A549 (cell line): ENCODE measurements at regions not wholly inside any gene's neighbourhood (a gene's known extent, or its start where the extent isn't known, plus 50 kb on each side); places are given as distances from the start of the nearest gene placed in this dataset.

Experiments
- ATAC-seq, 2 experiments: fragments of 200-7000 bp in 1 of 2; fragments of >200 bp in 1 of 2; cut with Nextera tagmentation in 1 of 2; cut with Tn5 transposase in 1 of 2; 3 replicates each; pipeline versions ENCODE4 v1.8.0 to v1.9.1; 2018 to 2020; ENCODE audit warnings: mild to moderate bottlenecking in 1 of 2, moderate library complexity in 1 of 2
- CTCF ChIA-PET: fragments of 300-600 bp; sonication (Branson Sonifier 250); formaldehyde crosslinking; extraction: SDS; loops from one replicate; lab custom pipeline; 2021; ENCODE audit warnings: antibody characterized with exemption, inconsistent platforms; lab: Yijun Ruan, JAX
- POLR2A ChIA-PET: fragments of 350-600 bp; formaldehyde crosslinking; extraction: SDS; loops from one replicate; lab custom pipeline; 2021; ENCODE audit warnings: antibody characterized with exemption, inconsistent platforms; lab: Yijun Ruan, JAX
- DNase-seq, 2 experiments: peaks; one replicate each; pipeline versions ENCODE4 v3.0.0 to v3.0.0-alpha.2; 2011 to 2016; ENCODE audit warnings: low read depth in 1 of 2, low spot score in 1 of 2
- FAIRE-seq: peaks from 2 replicates; lab custom pipeline; 2011; peaks lifted over from hg19 to GRCh38; lab: Jason Lieb, UNC
- H3K27ac ChIP-seq, 2 experiments: fragments of >200 bp; sonication (Bioruptor Twin); formaldehyde crosslinking; 3 replicates each; pipeline ENCODE4 v1.5.1; 2016 to 2017
- H3K4me1 ChIP-seq: fragments of >200 bp; sonication (Bioruptor Twin); formaldehyde crosslinking; 3 replicates; pipeline ENCODE4 v1.6.1; 2016
- H3K4me2 ChIP-seq: fragments of >200 bp; sonication (Bioruptor Twin); formaldehyde crosslinking; 3 replicates; pipeline ENCODE4 v1.6.1; 2016
- H3K4me3 ChIP-seq: fragments of >200 bp; sonication (Bioruptor Twin); formaldehyde crosslinking; 3 replicates; pipeline ENCODE4 v1.5.1; 2016
- H3K9me3 ChIP-seq: fragments of >200 bp; sonication (Bioruptor Twin); formaldehyde crosslinking; 3 replicates; pipeline ENCODE4 v1.6.1; 2016
- BHLHE40 ChIP-seq: IDR thresholded peaks from 2 replicates; pipeline ENCODE4 v1.6.1; 2012; ENCODE audit warnings: low read depth, low read length, inconsistent platforms
- CBX2 ChIP-seq: fragments of 200-600 bp; sonication (generic); IDR thresholded peaks from 2 replicates; pipeline ENCODE4 v1.6.1; 2016; ENCODE audit warnings: low read depth, mild to moderate bottlenecking, borderline replicate concordance
- CHD2 ChIP-seq: fragments of 150-350 bp; IDR thresholded peaks from 2 replicates; pipeline ENCODE4 v1.6.1; 2014; ENCODE audit warnings: low read length; ENCODE audit not compliant: partially characterized antibody
- CHD4 ChIP-seq: fragments of 200-600 bp; sonication (generic); IDR thresholded peaks from 2 replicates; pipeline ENCODE4 v1.6.1; 2016; ENCODE audit warnings: antibody characterized with exemption, mild to moderate bottlenecking, borderline replicate concordance
- EHF ChIP-seq: fragments of 250-450 bp; sonication (Bioruptor Pico); IDR thresholded peaks from 2 replicates; pipeline ENCODE4 v1.5.0; 2020; ENCODE audit warnings: mild to moderate bottlenecking
- EHMT2 ChIP-seq: fragments of 200-600 bp; sonication (generic); IDR thresholded peaks from 2 replicates; pipeline ENCODE4 v1.6.1; 2016; ENCODE audit warnings: antibody characterized with exemption, low read depth, mild to moderate bottlenecking, moderate library complexity
- EP300 ChIP-seq, 2 experiments: fragments of >200 bp; sonication (Bioruptor Twin); formaldehyde crosslinking; IDR thresholded peaks; 2 replicates in 1 of 2; 3 replicates in 1 of 2; pipeline ENCODE4 v1.6.1; 2016 to 2017
- FOSL2 ChIP-seq, 2 experiments: fragments of 450-650 bp in 1 of 2; fragments of >200 bp in 1 of 2; sonication (Bioruptor Twin) in 1 of 2; formaldehyde crosslinking; IDR thresholded peaks; 2 replicates each; pipeline versions ENCODE4 v1.5.0 to v1.6.1; 2016 to 2020; ENCODE audit warnings: mild to moderate bottlenecking in 1 of 2, moderate library complexity in 1 of 2
- FOXS1 ChIP-seq: fragments of 250-450 bp; sonication (Bioruptor Pico); IDR thresholded peaks from 2 replicates; pipeline ENCODE4 v1.5.0; 2020; ENCODE audit warnings: mild to moderate bottlenecking, moderate library complexity
- HDAC2 ChIP-seq: fragments of 200-600 bp; sonication (generic); IDR thresholded peaks from 2 replicates; pipeline ENCODE4 v1.6.1; 2016
- HES2 ChIP-seq: fragments of >200 bp; sonication (Bioruptor Twin); formaldehyde crosslinking; IDR thresholded peaks from 2 replicates; pipeline ENCODE4 v1.6.1; 2016
- HOXB13 ChIP-seq: fragments of 250-450 bp; sonication (Bioruptor Pico); IDR thresholded peaks from 2 replicates; pipeline ENCODE4 v1.5.0; 2020; ENCODE audit warnings: low read depth, mild to moderate bottlenecking, moderate library complexity
- JUN ChIP-seq, 2 experiments: fragments of >200 bp; sonication (Bioruptor Twin); formaldehyde crosslinking; IDR thresholded peaks; 2 replicates in 1 of 2; 3 replicates in 1 of 2; pipeline ENCODE4 v1.6.1; 2016 to 2017
- MAFK ChIP-seq: fragments of 450-650 bp; IDR thresholded peaks from 2 replicates; pipeline ENCODE4 v1.6.1; 2014; ENCODE audit not compliant: partially characterized antibody
- MAX ChIP-seq: IDR thresholded peaks from 2 replicates; pipeline ENCODE4 v1.6.1; 2012
- MYC ChIP-seq: IDR thresholded peaks from 2 replicates; pipeline ENCODE4 v1.6.1; 2012; ENCODE audit warnings: mild to moderate bottlenecking, inconsistent platforms, low read length, improper control_type of control experiment, borderline replicate concordance
- NFE2L2 ChIP-seq: fragments of 150-350 bp; conservative IDR thresholded peaks from 2 replicates; pipeline ENCODE4 v1.6.1; 2014; ENCODE audit warnings: low read length
- POLR2A ChIP-seq: IDR thresholded peaks from 2 replicates; pipeline ENCODE4 v1.6.1; 2012; ENCODE audit warnings: mild to moderate bottlenecking, low read length
- RARB ChIP-seq: fragments of 250-450 bp; sonication (Bioruptor Pico); IDR thresholded peaks from 2 replicates; pipeline ENCODE4 v1.8.0; 2021; ENCODE audit warnings: mild to moderate bottlenecking, moderate library complexity
- RCOR1 ChIP-seq: fragments of 150-350 bp; IDR thresholded peaks from 2 replicates; pipeline ENCODE4 v1.6.1; 2014; ENCODE audit warnings: antibody characterized with exemption, low read length, low read depth
- REST ChIP-seq: fragments of 200-600 bp; sonication (generic); IDR thresholded peaks from 2 replicates; pipeline ENCODE4 v1.6.1; 2016; ENCODE audit warnings: antibody characterized with exemption, mild to moderate bottlenecking, moderate library complexity
- SREBF2 ChIP-seq: fragments of 450-650 bp; IDR thresholded peaks from 2 replicates; pipeline ENCODE4 v1.6.1; 2014; ENCODE audit warnings: mild to moderate bottlenecking, moderate library complexity
- TFCP2L1 ChIP-seq: fragments of 250-450 bp; sonication (Bioruptor Pico); IDR thresholded peaks from 2 replicates; pipeline ENCODE4 v1.5.0; 2021; ENCODE audit warnings: mild to moderate bottlenecking
- TP53 ChIP-seq: fragments of 250-450 bp; sonication (Bioruptor Pico); IDR thresholded peaks from 2 replicates; pipeline ENCODE4 v1.5.0; 2021; ENCODE audit warnings: mild to moderate bottlenecking, moderate library complexity
- ZFP36 ChIP-seq: fragments of 450-650 bp; IDR thresholded peaks from 2 replicates; pipeline ENCODE4 v1.6.1; 2014; ENCODE audit warnings: borderline replicate concordance; ENCODE audit not compliant: partially characterized antibody
- ZNF302 ChIP-seq: fragments of 250-450 bp; sonication (Bioruptor Pico); IDR thresholded peaks from 2 replicates; pipeline ENCODE4 v1.9.0; 2021; ENCODE audit warnings: inconsistent platforms, mild to moderate bottlenecking, moderate library complexity
- WGBS: methylation state at CpG from one replicate; pipeline ENCODE4 v1.1.6; 2017; ENCODE audit errors: missing lambda C conversion rate; 5-methylcytosine and 5-hydroxymethylcytosine counted together

GRCh38 chr2:137893145-137893544, 71.1 kb upstream of the HNMT start:
- TF ChIP-seq ZFP36, result no peak
- TF ChIP-seq CBX2, result no peak
- no peak for TF ChIP-seq EHMT2
- no peak for TF ChIP-seq HOXB13 (CRISPR knock-in tag)
- no peak for TF ChIP-seq RARB
- ChIA-PET CTCF (interaction anchor here (1.4 to 1.6 kb wide), 2 partner anchors 9 to 901 kb away, joined by 3 to 4 read pairs; no protein-coding TSS in a partner anchor), POLR2A (no interaction called here)
- no peak overlapping the region for H3K4me3 ChIP-seq
- H3K27ac ChIP-seq, result no peak overlapping the region
- ATAC-seq, result no peak
- H3K4me1 ChIP-seq, result no peaks in the 10 kb centered on the region
- WGBS, result 67% methylated on average over 2 of the region's 2 CpGs
- no peak for DNase-seq
- no peak for FAIRE-seq
- H3K9me3 ChIP-seq, result no peaks in the 10 kb centered on the region
- H3K4me2 ChIP-seq, result no peak overlapping the region

- no peak for TF ChIP-seq MYC
- no peak for TF ChIP-seq REST
- no peak for TF ChIP-seq NFE2L2
- TF ChIP-seq RCOR1, result no peak
- no peak for TF ChIP-seq TP53 (CRISPR knock-in tag)
- TF ChIP-seq SREBF2, result no peak
- TF ChIP-seq CHD2, result no peak
- TF ChIP-seq POLR2A, result no peak
- no peak for TF ChIP-seq ZNF302 (CRISPR knock-in tag)
- TF ChIP-seq MAX, result no peak
- TF ChIP-seq BHLHE40, result no peak
- no peak for TF ChIP-seq FOSL2 (IDR thresholded peaks at IDR 0.05)
- no peak for TF ChIP-seq FOSL2 (CRISPR knock-in tag; IDR thresholded peaks at IDR 0.05)
- TF ChIP-seq JUN (IDR thresholded peaks at IDR 0.05), result no peak
- no peak for TF ChIP-seq HES2
- FAIRE-seq (no peak), DNase-seq (no peak)
These were observed 67.8 kb upstream of the HNMT start for GRCh38 chr2:137896467-137896866.

GRCh38 chr2:137897082-137897481, 67.2 kb upstream of the HNMT start:
- ATAC-seq (no peak), FAIRE-seq (no peak), DNase-seq (no peak)
- Histone ChIP-seq H3K4me1 (no peaks in the 10 kb centered on the region), H3K27ac (no peak overlapping the region), H3K4me2 (no peak overlapping the region), H3K4me3 (no peak overlapping the region), H3K9me3 (no peaks in the 10 kb centered on the region)
- no peak for TF ChIP-seq FOXS1
- TF ChIP-seq TFCP2L1 (CRISPR knock-in tag), result no peak
- TF ChIP-seq BHLHE40, result no peak
- TF ChIP-seq MAFK, result no peak
- no peak for TF ChIP-seq CHD4
- TF ChIP-seq MYC, result no peak
- TF ChIP-seq JUN (IDR thresholded peaks at IDR 0.05), result no peak
- TF ChIP-seq HDAC2, result no peak
- TF ChIP-seq TP53 (CRISPR knock-in tag), result no peak
- TF ChIP-seq EHF (CRISPR knock-in tag), result no peak
- TF ChIP-seq EP300 (IDR thresholded peaks at IDR 0.05), result no peak
- no peak for TF ChIP-seq HES2
- 86% methylated on average over 1 of the region's 1 CpG for WGBS
- POLR2A ChIA-PET, result no interaction called here
- CTCF ChIA-PET, result no interaction called here

More at GRCh38 chr2:137896467-137896866, 67.8 kb upstream of the HNMT start:
- ChIA-PET POLR2A (no interaction called here), CTCF (interaction anchor here (1.2 kb wide), 1 partner anchor 478 kb away, joined by 3 read pairs; no protein-coding TSS in a partner anchor)
- no peak for ATAC-seq
- H3K4me1 ChIP-seq, result no peaks in the 10 kb centered on the region
- H3K4me3 ChIP-seq, result no peak overlapping the region
- no peaks in the 10 kb centered on the region for H3K9me3 ChIP-seq
- 35% methylated on average over 2 of the region's 2 CpGs for WGBS
- no peak overlapping the region for H3K27ac ChIP-seq
- H3K4me2 ChIP-seq, result no peak overlapping the region
